SK-N-MC (cell line): ENCODE measurements at regions not wholly inside any gene's neighbourhood (a gene's known extent, or its start where the extent isn't known, plus 50 kb on each side); places are given as distances from the start of the nearest gene placed in this dataset.

ENCODE experiments used
- EZH2 ChIP-seq: fragments of 200-600 bp; sonication (generic); IDR thresholded peaks from one replicate; pipeline ENCODE4 v1.6.1; 2017; ENCODE audit warnings: antibody characterized with exemption
- POLR2AphosphoS5 ChIP-seq: IDR thresholded peaks from 2 replicates; pipeline ENCODE4 v1.6.1; 2012; ENCODE audit warnings: mild to moderate bottlenecking, low read depth, low read length, borderline replicate concordance

GRCh38 chr1:232146514-232146913, 483.4 kb downstream of the SIPA1L2 start:
- TF ChIP-seq POLR2AphosphoS5, result no peak
- TF ChIP-seq EZH2, result no peak
